ENCODE measurements at regions not wholly inside any gene's neighbourhood (a gene's known extent, or its start where the extent isn't known, plus 50 kb on each side); places are given as distances from the start of the nearest gene placed in this dataset.

DNA sequence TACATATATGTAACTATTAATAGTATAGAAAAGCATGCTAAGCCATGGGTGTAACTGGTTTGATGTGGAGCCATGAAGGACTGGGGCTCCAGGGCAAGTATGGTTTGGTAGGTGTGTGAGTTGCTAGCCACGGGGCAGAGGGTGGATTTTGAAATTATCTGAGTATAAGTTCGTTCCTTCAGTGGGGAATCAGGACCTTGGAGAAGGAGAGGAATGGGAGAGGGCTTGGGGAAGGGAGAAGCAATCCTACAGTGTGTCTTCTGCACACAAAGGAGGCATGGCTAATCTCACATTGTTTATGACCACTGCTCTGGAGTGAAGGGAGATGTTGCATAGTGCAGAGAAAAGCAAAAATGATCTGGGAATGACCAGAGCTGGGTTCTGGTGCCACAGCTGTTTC lies 127.8 kb upstream of the CADM1 start:
- TF ChIP-seq RAD21 (IDR thresholded peaks at IDR 0.05; ENCODE audit: low read length) (no peak), CHD2 (IDR thresholded peaks at IDR 0.05; ENCODE audit: low read length, partially characterized antibody) (no peak), NRF1 (IDR thresholded peaks at IDR 0.05; ENCODE audit: low read depth, low read length) (no peak), EZH2phosphoT487 (IDR thresholded peaks at IDR 0.05; ENCODE audit: borderline replicate concordance, low read depth) (no peak), TAF1 (IDR thresholded peaks at IDR 0.05; ENCODE audit: borderline replicate concordance, low read depth, low read length) (no peak), SMC3 (IDR thresholded peaks at IDR 0.05; ENCODE audit: low read depth, low read length) (no peak), POLR2AphosphoS5 (IDR thresholded peaks at IDR 0.05; ENCODE audit: low read depth, low read length) (no peak), GABPA (IDR thresholded peaks at IDR 0.05; ENCODE audit: low read depth) (no peak), EP300 (IDR thresholded peaks at IDR 0.05; ENCODE audit: borderline replicate concordance in 1 of 2, low read depth in 1 of 2, low read length in 1 of 2) (no peak), MEF2A (IDR thresholded peaks at IDR 0.05; ENCODE audit: borderline replicate concordance, low read depth) (no peak)
- TF ChIP-seq, protein P1, sequence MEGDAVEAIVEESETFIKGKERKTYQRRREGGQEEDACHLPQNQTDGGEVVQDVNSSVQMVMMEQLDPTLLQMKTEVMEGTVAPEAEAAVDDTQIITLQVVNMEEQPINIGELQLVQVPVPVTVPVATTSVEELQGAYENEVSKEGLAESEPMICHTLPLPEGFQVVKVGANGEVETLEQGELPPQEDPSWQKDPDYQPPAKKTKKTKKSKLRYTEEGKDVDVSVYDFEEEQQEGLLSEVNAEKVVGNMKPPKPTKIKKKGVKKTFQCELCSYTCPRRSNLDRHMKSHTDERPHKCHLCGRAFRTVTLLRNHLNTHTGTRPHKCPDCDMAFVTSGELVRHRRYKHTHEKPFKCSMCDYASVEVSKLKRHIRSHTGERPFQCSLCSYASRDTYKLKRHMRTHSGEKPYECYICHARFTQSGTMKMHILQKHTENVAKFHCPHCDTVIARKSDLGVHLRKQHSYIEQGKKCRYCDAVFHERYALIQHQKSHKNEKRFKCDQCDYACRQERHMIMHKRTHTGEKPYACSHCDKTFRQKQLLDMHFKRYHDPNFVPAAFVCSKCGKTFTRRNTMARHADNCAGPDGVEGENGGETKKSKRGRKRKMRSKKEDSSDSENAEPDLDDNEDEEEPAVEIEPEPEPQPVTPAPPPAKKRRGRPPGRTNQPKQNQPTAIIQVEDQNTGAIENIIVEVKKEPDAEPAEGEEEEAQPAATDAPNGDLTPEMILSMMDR (IDR thresholded peaks at IDR 0.05) = no peak
- TF ChIP-seq, protein P2, sequence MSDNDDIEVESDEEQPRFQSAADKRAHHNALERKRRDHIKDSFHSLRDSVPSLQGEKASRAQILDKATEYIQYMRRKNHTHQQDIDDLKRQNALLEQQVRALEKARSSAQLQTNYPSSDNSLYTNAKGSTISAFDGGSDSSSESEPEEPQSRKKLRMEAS (IDR thresholded peaks at IDR 0.05; ENCODE audit: low read depth) = no peak

Measured in SK-N-SH (cell line).